ENCODE measurements at regions not wholly inside any gene's neighbourhood (a gene's known extent, or its start where the extent isn't known, plus 50 kb on each side); places are given as distances from the start of the nearest gene placed in this dataset.

DNA sequence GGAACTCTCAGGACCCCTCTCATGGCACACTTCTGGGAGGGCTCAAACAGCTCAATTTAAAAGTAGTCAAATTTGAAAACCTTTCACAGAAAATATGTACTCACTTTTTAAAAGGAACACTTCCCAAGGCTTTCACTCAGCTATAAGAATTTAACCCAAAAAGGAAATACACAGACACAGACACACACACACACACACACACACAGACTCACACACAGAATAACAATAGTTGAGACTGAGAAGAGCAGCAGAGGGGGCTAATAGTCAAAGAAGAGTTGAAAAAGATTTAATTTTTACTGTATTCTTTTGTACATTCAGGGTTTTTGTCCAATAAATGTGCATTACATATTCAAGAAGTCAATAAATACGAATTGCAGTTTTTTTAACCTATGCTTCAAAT, 211.4 kb downstream of the HACE1 start:
- TF ChIP-seq, protein P1, sequence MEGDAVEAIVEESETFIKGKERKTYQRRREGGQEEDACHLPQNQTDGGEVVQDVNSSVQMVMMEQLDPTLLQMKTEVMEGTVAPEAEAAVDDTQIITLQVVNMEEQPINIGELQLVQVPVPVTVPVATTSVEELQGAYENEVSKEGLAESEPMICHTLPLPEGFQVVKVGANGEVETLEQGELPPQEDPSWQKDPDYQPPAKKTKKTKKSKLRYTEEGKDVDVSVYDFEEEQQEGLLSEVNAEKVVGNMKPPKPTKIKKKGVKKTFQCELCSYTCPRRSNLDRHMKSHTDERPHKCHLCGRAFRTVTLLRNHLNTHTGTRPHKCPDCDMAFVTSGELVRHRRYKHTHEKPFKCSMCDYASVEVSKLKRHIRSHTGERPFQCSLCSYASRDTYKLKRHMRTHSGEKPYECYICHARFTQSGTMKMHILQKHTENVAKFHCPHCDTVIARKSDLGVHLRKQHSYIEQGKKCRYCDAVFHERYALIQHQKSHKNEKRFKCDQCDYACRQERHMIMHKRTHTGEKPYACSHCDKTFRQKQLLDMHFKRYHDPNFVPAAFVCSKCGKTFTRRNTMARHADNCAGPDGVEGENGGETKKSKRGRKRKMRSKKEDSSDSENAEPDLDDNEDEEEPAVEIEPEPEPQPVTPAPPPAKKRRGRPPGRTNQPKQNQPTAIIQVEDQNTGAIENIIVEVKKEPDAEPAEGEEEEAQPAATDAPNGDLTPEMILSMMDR (IDR thresholded peaks at IDR 0.05; ENCODE audit: borderline replicate concordance): no peak
- intact Hi-C loops (cut with micrococcal nuclease): no loop called here
- peaks cover 12% of the 10 kb centered on the region for H3K4me1 ChIP-seq
- H3K4me3 ChIP-seq: no peak overlapping the region
- H3K27ac ChIP-seq (replicated peaks): no peak overlapping the region
- H3K9me3 ChIP-seq (replicated peaks): no peaks in the 10 kb centered on the region
- H3K36me3 ChIP-seq: no peaks in the 10 kb centered on the region
- no peak for DNase-seq
- H3K27me3 ChIP-seq (ENCODE audit: low read depth): no peaks in the 10 kb centered on the region

DNA sequence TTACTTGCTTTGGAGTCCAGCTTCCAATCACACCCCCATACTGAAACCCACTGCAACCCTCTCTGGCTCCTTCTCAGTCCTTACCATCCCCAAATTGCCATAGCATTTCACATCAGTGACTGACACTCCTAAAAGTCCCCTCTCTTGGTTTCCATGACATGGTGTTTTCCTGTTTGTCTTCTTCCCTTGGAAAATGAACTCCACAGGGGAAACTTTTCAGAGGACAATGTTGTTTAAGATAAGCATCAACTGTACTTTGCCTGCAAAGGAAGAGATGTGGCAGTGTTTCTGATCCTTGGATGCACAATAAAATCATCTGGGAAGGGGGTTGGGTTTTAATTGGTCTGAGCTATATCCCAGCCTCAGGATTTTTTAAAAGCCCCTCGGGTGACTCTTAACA, 214.9 kb downstream of the HACE1 start:
- intact Hi-C loops (cut with micrococcal nuclease): no loop called here
- no peaks in the 10 kb centered on the region for H3K27me3 ChIP-seq (ENCODE audit: low read depth)
- no peak overlapping the region for H3K4me3 ChIP-seq
- peak overlapping the region; percentile 62 for H3K27ac ChIP-seq (replicated peaks)
- TF ChIP-seq, protein P1 (IDR thresholded peaks at IDR 0.05; ENCODE audit: borderline replicate concordance): no peak
- H3K4me1 ChIP-seq: peaks cover 19% of the 10 kb centered on the region
- H3K9me3 ChIP-seq (replicated peaks): peaks cover 4% of the 10 kb centered on the region
- DNase-seq: no peak
- no peaks in the 10 kb centered on the region for H3K36me3 ChIP-seq

DNA sequence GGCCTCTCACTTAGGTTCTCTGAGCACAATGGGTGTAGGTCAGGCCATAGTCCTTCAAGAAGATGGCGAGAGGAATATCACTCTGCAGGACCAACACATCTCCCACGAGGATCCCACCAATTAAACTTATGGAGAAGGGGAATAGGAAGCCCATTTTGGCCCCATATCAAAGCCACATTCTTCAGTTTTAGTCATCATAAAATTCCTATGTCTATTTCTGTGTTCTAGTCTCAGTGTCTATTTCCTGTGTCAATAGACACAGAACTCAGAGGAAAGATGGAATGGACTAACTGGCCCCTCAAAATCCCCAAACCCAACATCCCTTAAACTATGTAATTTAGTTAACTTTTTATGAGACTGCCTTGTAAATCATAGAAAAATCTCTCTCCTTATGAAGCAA, 216.8 kb downstream of the HACE1 start:
- no peaks in the 10 kb centered on the region for H3K36me3 ChIP-seq
- DNase-seq: no peak
- peak overlapping the region; percentile 10 for H3K27ac ChIP-seq (replicated peaks)
- TF ChIP-seq, protein P1 (IDR thresholded peaks at IDR 0.05; ENCODE audit: borderline replicate concordance): no peak
- H3K9me3 ChIP-seq (replicated peaks): peaks cover 4% of the 10 kb centered on the region
- H3K4me1 ChIP-seq: peaks cover 36% of the 10 kb centered on the region
- intact Hi-C loops (cut with micrococcal nuclease): no loop called here
- no peaks in the 10 kb centered on the region for H3K27me3 ChIP-seq (ENCODE audit: low read depth)
- H3K4me3 ChIP-seq: no peak overlapping the region

DNA sequence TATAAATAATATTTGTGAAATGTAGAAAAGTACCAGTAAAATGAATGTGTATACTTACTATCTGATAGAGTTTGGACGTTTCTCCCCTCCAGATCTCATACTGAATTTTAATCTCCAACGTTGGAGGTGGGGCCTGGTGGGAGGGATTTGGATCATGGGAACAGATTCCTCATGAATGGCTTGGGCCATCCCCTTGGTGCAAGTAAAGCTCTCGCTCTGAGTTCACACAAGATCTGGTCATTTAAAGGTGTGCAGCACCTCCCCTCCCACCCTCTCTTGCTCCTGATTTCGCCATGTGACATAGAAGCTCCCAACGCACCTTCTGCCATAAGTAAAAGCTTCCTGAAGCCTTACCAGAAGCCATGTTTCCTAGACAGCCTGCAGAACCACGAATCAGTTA, 219.0 kb downstream of the HACE1 start:
- H3K27me3 ChIP-seq (ENCODE audit: low read depth): no peaks in the 10 kb centered on the region
- H3K36me3 ChIP-seq: no peaks in the 10 kb centered on the region
- intact Hi-C loops (cut with micrococcal nuclease): no loop called here
- peaks cover 4% of the 10 kb centered on the region for H3K9me3 ChIP-seq (replicated peaks)
- peak overlapping the region; percentile 86 for H3K27ac ChIP-seq (replicated peaks)
- TF ChIP-seq, protein P1 (IDR thresholded peaks at IDR 0.05; ENCODE audit: borderline replicate concordance): no peak
- DNase-seq: no peak
- peaks cover 35% of the 10 kb centered on the region for H3K4me1 ChIP-seq
- no peak overlapping the region for H3K4me3 ChIP-seq

DNA sequence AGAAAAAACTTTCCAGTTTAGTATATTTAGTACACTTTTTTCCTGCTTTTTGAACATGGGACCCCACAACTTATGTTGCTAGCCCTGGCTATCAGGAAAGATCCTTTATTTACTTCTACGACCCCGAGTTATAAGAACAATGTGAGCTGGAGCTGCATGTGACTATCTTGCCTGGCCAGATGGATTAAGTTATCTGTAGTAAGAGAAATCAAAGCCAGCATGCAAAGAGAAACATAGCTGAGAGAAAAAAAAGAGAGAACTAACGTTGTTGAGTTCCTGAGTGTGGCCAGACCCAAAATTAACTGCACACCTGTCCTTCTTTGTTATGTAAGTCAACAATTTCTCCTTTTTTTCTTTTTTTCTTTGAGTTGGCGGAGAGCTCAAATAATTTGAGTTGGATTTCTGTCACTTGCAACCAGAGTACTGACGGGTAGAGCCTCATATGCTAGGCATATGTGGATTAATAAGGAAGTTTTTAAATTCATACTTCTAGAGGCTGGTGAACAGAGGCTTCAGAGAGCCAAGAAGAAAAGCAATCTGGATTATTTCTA, 219.5 kb downstream of the HACE1 start:
- Histone ChIP-seq H3K27ac (replicated peaks) (peak overlapping the region; percentile 86), H3K4me1 (peaks cover 30% of the 10 kb centered on the region)
- DNase-seq: no peak

More for the DNA sequence above, 219.5 kb downstream of the HACE1 start:
- Histone ChIP-seq H3K27me3 (ENCODE audit: low read depth) (no peaks in the 10 kb centered on the region), H3K4me3 (no peak overlapping the region), H3K36me3 (no peaks in the 10 kb centered on the region), H3K9me3 (replicated peaks) (peaks cover 9% of the 10 kb centered on the region)
- TF ChIP-seq, protein P1 (IDR thresholded peaks at IDR 0.05; ENCODE audit: borderline replicate concordance): no peak
- intact Hi-C loops (cut with micrococcal nuclease): no loop called here

Measured in left ventricle myocardium inferior (tissue), 1 donor.